Heart right ventricle (tissue), 16 donors: ENCODE measurements at regions not wholly inside any gene's neighbourhood (a gene's known extent, or its start where the extent isn't known, plus 50 kb on each side); places are given as distances from the start of the nearest gene placed in this dataset.

Experiments used
- ATAC-seq, 8 donors: fragments of 200-7000 bp; cut with Tn5 transposase; one replicate each; pipeline ENCODE4 v1.9.1; 2020; ENCODE audit warnings: mild to moderate bottlenecking in 8 of 8, moderate library complexity in 8 of 8, moderate number of reproducible peaks in 1 of 8
- DNase-seq, 2 donors: peaks; one replicate each; pipeline ENCODE4 v3.0.0-alpha.2; 2020
- H3K27ac ChIP-seq, 10 donors: fragments of 200-600 bp; sonication (generic) in 2 of 10; one replicate each; pipeline versions ENCODE4 v1.5.0 to v1.8.0; 2020 to 2022; ENCODE audit warnings: mild to moderate bottlenecking in 3 of 10
- H3K27me3 ChIP-seq, 7 donors: fragments of 200-600 bp; one replicate each; pipeline ENCODE4 v1.8.0; 2021 to 2022; ENCODE audit warnings: mild to moderate bottlenecking in 2 of 7
- H3K36me3 ChIP-seq, 9 donors: fragments of 200-600 bp; sonication (generic) in 1 of 9; one replicate each; pipeline versions ENCODE4 v1.5.0 to v1.8.0; 2020 to 2022; ENCODE audit warnings: mild to moderate bottlenecking in 2 of 9
- H3K4me1 ChIP-seq, 9 donors: fragments of 200-600 bp; sonication (generic) in 1 of 9; one replicate each; pipeline versions ENCODE4 v1.5.0 to v1.8.0; 2020 to 2022; ENCODE audit warnings: mild to moderate bottlenecking in 4 of 9
- H3K4me3 ChIP-seq, 10 donors: fragments of 200-600 bp; sonication (generic) in 2 of 10; one replicate each; pipeline versions ENCODE4 v1.5.0 to v1.8.0; 2020 to 2022; ENCODE audit warnings: mild to moderate bottlenecking in 7 of 10, moderate library complexity in 2 of 10
- H3K9me3 ChIP-seq, 11 donors: fragments of 200-600 bp in 10 of 11; sonication (generic) in 2 of 11; one replicate each; pipeline versions ENCODE4 v1.5.0 to v1.8.0; 2013 to 2022; ENCODE audit warnings: mild to moderate bottlenecking in 2 of 11, control low read depth in 1 of 11, moderate library complexity in 1 of 11
- CTCF ChIP-seq, 9 donors: fragments of 200-600 bp; sonication (generic) in 2 of 9; IDR thresholded peaks; one replicate each; pipeline versions ENCODE4 v1.5.0 to v1.8.0; 2021 to 2022; ENCODE audit warnings: antibody characterized with exemption in 9 of 9, mild to moderate bottlenecking in 5 of 9, moderate library complexity in 1 of 9
- WGBS, 2 donors: extraction: QIAGEN DNeasy Blood & Tissue Kit; methylation state at CpG; one replicate each; pipeline ENCODE4 v1.1.7; 2013; ENCODE audit warnings: inconsistent platforms in 1 of 2; 5-methylcytosine and 5-hydroxymethylcytosine counted together
- intact Hi-C, 10 donors: fragments of 100-400 bp; cut with DNase I; formaldehyde crosslinking; loops; one replicate each; pipeline versions ENCODE4 v1.11.1 to v1.14.2; 2022
- donor health status: Arrhythmogenic right ventricular cardiomyopathy.
- donor health status: ischemic (EF 13 %, LVEDD 7.1; RV severe dilation, severe dysfunction).
- donor health status: healthy with polysubstance abuse.
- donor health status: DM: no; HTN: yes; CAD: no.
- donor health status: DM: no; HTN: no; CAD: no.
- donor health status: ischemic (EF 25% LVEDD 6.9; RV normal size, moderate dysfunction).
- donor health status: ischemic (EF 25% LVEDD 5.7; RV mildly dilated, moderate dysfunction).
- donor health status: healthy.
- donor health status: DM: yes; HTN: yes; CAD: no.
- donor health status: Ischemic cardiomyopathy.
- donor health status: ischemic (EF 35%, LVEDD 5.7; RV mildly dilated, moderate dysfunction).
- donor health status: nonischemic (EF 11% LVEDD 7.7; RV severe dilation, severe dysfunction).
- donor health status: DM: yes; HTN: yes; CAD: no.
- donor health status: PGD.
- donor health status: ischemic (EF 29% LVEDD 5.4; RV normal size, mild dysfunction).
- donor health status: nonischemic (EF 23%, LVEDD 6.1; RV moderate dilation, normal function).

- H3K4me1 ChIP-seq, result peaks cover 11 to 45% (median 26%) of the 10 kb centered on the region in 9 donors
- no peaks in the 10 kb centered on the region for H3K36me3 ChIP-seq
- peaks cover 0 to 20% (median 0%) of the 10 kb centered on the region in 11 donors for H3K9me3 ChIP-seq
- no peak for DNase-seq
- no peak for TF ChIP-seq CTCF (IDR thresholded peaks at IDR 0.05)
- H3K27me3 ChIP-seq, result no peaks in the 10 kb centered on the region
- peak overlapping the region in 7 of 10 donors; percentile 13 to 86 (median 69) for H3K27ac ChIP-seq
- intact Hi-C loops, result loop anchor here in 1 of 10 donors (10.0 kb wide), 1 partner anchor 55 kb away; no protein-coding TSS in a partner anchor
- no peak overlapping the region for H3K4me3 ChIP-seq
- ATAC-seq, result peak in 1 of 8 donors; percentile 46
These were observed 241.5 kb downstream of the AUH start for GRCh38 chr9:91120200-91120599.

GRCh38 chr9:91122755-91123154 is 239.0 kb downstream of the AUH start:
- 78 to 86% methylated on average over 1 of the region's 1 CpG for WGBS, 2 donors
- no peak for ATAC-seq
- Histone ChIP-seq H3K4me3 (no peak overlapping the region), H3K9me3 (peaks cover 0 to 10% (median 0%) of the 10 kb centered on the region in 11 donors), H3K27ac (no peak overlapping the region), H3K4me1 (peaks cover 10 to 27% (median 23%) of the 10 kb centered on the region in 9 donors), H3K36me3 (no peaks in the 10 kb centered on the region), H3K27me3 (no peaks in the 10 kb centered on the region)
- no peak for DNase-seq
- TF ChIP-seq CTCF (IDR thresholded peaks at IDR 0.05), result no peak
- intact Hi-C loops, result loop anchor here in 1 of 10 donors (10.0 kb wide), 1 partner anchor 58 kb away; no protein-coding TSS in a partner anchor

DNA sequence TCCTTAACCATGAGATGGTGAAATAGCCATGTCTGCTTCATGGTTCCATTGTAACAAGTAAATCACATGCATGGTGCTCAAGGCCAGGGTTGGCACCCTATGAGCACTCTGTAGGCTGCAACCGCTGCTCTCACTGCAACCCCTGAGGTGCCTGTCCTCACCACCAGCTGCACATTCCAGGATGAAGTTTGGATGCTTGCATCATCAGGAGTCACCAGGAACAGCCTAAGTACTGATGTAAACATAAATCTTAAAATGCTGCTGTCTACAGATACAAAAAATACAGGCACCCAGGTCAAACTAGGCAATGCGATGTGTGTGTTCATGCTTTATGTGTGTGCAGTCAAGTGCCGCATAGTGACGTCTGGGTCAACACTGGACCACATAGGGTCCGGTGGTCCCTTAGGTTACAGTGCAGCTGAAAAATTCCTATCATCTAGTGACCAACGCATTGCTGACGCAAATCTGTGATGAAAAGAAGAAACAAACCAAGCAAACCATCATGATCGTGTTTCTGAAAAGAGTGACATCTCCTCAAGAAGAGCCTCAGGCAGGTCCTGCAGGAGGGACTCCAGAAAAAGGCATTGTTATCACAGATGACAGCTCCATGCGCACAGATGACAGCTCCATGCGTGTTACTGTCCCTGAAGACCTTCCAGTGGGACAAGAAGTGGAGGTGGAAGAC is 234.8 kb downstream of the AUH start:
- no peaks in the 10 kb centered on the region for H3K36me3 ChIP-seq
- no peaks in the 10 kb centered on the region for H3K27me3 ChIP-seq
- no peak for TF ChIP-seq CTCF (IDR thresholded peaks at IDR 0.05)
- H3K9me3 ChIP-seq, result peaks cover 0 to 10% (median 0%) of the 10 kb centered on the region in 11 donors
- peaks cover 0 to 10% (median 0%) of the 10 kb centered on the region in 9 donors for H3K4me1 ChIP-seq
- ATAC-seq (no peak), DNase-seq (no peak)
- H3K4me3 ChIP-seq, result no peak overlapping the region
- WGBS, 2 donors, result 90% methylated on average over 10 of the region's 10 CpGs
- intact Hi-C loops, result loop anchor here in 1 of 10 donors (10.0 kb wide), 1 partner anchor 62 kb away; no protein-coding TSS in a partner anchor
- no peak overlapping the region for H3K27ac ChIP-seq

DNA sequence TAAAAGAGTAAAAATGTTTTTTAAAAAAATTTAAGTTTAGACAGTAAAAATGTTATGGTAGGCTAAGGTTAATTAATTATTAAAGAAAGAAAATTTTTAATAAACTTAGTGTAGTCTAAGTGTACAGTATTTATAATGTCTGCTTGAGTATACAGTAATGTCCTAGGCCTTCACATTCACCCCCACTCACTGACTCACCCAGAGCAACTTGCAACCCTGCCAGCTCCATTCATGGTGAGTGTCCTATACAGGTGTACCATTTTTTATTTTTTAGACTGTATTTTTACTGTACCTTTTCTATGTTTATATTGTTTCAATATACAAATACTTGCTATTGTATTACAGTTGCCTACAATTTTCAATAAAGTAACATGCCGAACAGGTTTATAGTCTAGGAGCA is 234.1 kb downstream of the AUH start:
- no peak for DNase-seq
- ATAC-seq, result no peak

More for the DNA sequence above, 234.1 kb downstream of the AUH start:
- Histone ChIP-seq H3K36me3 (no peaks in the 10 kb centered on the region), H3K4me1 (peaks cover 0 to 11% (median 0%) of the 10 kb centered on the region in 9 donors), H3K27me3 (no peaks in the 10 kb centered on the region), H3K4me3 (no peak overlapping the region), H3K9me3 (peaks cover 0 to 10% (median 0%) of the 10 kb centered on the region in 11 donors), H3K27ac (no peak overlapping the region)
- TF ChIP-seq CTCF (IDR thresholded peaks at IDR 0.05), result no peak
- 33 to 62% methylated on average over 1 of the region's 1 CpG for WGBS, 2 donors
- intact Hi-C loops, result loop anchor here in 1 of 10 donors (10.0 kb wide), 1 partner anchor 63 kb away; no protein-coding TSS in a partner anchor
